GM19467 (cell line): ENCODE measurements at regions not wholly inside any gene's neighbourhood (a gene's known extent, or its start where the extent isn't known, plus 50 kb on each side); places are given as distances from the start of the nearest gene placed in this dataset.

Source experiments
- ATAC-seq: cut with Tn5 transposase; IDR thresholded peaks from one replicate; pipeline ENCODE4 v1.9.1; 2021; ENCODE audit warnings: mild to moderate bottlenecking, moderate library complexity; ENCODE audit not compliant: unreplicated experiment

- ATAC-seq: no peak
Measured at GRCh38 chr22:48147831-48148230, 1385.4 kb downstream of the TBC1D22A start.

- ATAC-seq: no peak
Measured at GRCh38 chr22:48147404-48147803, 1385.0 kb downstream of the TBC1D22A start.

- no peak for ATAC-seq
Measured at GRCh38 chr22:48146426-48146825, 1384.0 kb downstream of the TBC1D22A start.

- no peak for ATAC-seq
Measured at GRCh38 chr22:48145738-48146137, 1383.3 kb downstream of the TBC1D22A start.

GRCh38 chr22:48144318-48144717 lies 1381.9 kb downstream of the TBC1D22A start:
- ATAC-seq: no peak

GRCh38 chr22:48143856-48144255 lies 1381.4 kb downstream of the TBC1D22A start:
- no peak for ATAC-seq

GRCh38 chr22:48142388-48142787 lies 1379.9 kb downstream of the TBC1D22A start:
- no peak for ATAC-seq

- ATAC-seq: no peak
Measured at GRCh38 chr22:48141301-48141700, 1378.9 kb downstream of the TBC1D22A start.

GRCh38 chr22:48140261-48140813 lies 1377.9 kb downstream of the TBC1D22A start:
- ATAC-seq: no peak

GRCh38 chr22:48139776-48140175 lies 1377.3 kb downstream of the TBC1D22A start:
- ATAC-seq: no peak

- no peak for ATAC-seq
Measured at GRCh38 chr22:48138855-48139254, 1376.4 kb downstream of the TBC1D22A start.

GRCh38 chr22:48138427-48138826 lies 1376.0 kb downstream of the TBC1D22A start:
- no peak for ATAC-seq

- no peak for ATAC-seq
Measured at GRCh38 chr22:48137640-48138039, 1375.2 kb downstream of the TBC1D22A start.

GRCh38 chr22:48135592-48135991 lies 1373.1 kb downstream of the TBC1D22A start:
- no peak for ATAC-seq

- ATAC-seq: no peak
Measured at GRCh38 chr22:48125416-48125815, 1363.0 kb downstream of the TBC1D22A start.

GRCh38 chr22:48121984-48122383 lies 1359.5 kb downstream of the TBC1D22A start:
- no peak for ATAC-seq

- ATAC-seq: no peak
Measured at GRCh38 chr22:48118654-48119053, 1356.2 kb downstream of the TBC1D22A start.

- no peak for ATAC-seq
Measured at GRCh38 chr22:48116871-48117270, 1354.4 kb downstream of the TBC1D22A start.

- no peak for ATAC-seq
Measured at GRCh38 chr22:48112687-48113521, 1350.5 kb downstream of the TBC1D22A start.

GRCh38 chr22:48106715-48107259 lies 1344.3 kb downstream of the TBC1D22A start:
- ATAC-seq: no peak

GRCh38 chr22:48106215-48106614 lies 1343.8 kb downstream of the TBC1D22A start:
- no peak for ATAC-seq

- ATAC-seq: no peak
Measured at GRCh38 chr22:48105259-48105658, 1342.8 kb downstream of the TBC1D22A start.
